HepG2 (cell line): ENCODE measurements at regions not wholly inside any gene's neighbourhood (a gene's known extent, or its start where the extent isn't known, plus 50 kb on each side); places are given as distances from the start of the nearest gene placed in this dataset.

ENCODE experiments used
- ATAC-seq: fragments of 200-7000 bp; cut with Tn5 transposase; 3 replicates; pipeline ENCODE4 v1.9.1; 2020; ENCODE audit warnings: mild to moderate bottlenecking, moderate library complexity
- BruUV-seq: library from RNA; stranded (reverse); fragments of 400-500 nt; replicated peaks from 2 replicates; lab custom pipeline; 2021; lab: Mats Ljungman, UMichigan
- CTCF ChIA-PET: fragments of 300-600 bp; formaldehyde crosslinking; extraction: SDS; loops from one replicate; lab custom pipeline; 2021; ENCODE audit warnings: low total read pairs, inconsistent platforms, low intra/inter-chr PET ratio; lab: Yijun Ruan, JAX
- POLR2A ChIA-PET: fragments of 350-600 bp; sonication (Branson Sonifier 250); formaldehyde crosslinking; loops from one replicate; lab custom pipeline; 2020; ENCODE audit warnings: antibody characterized with exemption, inconsistent platforms; lab: Yijun Ruan, JAX
- DNase-seq: peaks from one replicate; pipeline ENCODE4 v3.0.0-alpha.2; 2015; ENCODE audit warnings: low spot score
- FAIRE-seq: peaks from 3 replicates; lab custom pipeline; 2011; peaks lifted over from hg19 to GRCh38; lab: Jason Lieb, UNC
- H2AFZ ChIP-seq: one replicate; pipeline ENCODE4 v1.6.1; 2011; ENCODE audit warnings: low read length, inconsistent platforms
- H3K27ac ChIP-seq: fragments of 300-600 bp; 3 replicates; pipeline ENCODE4 v1.8.0; 2011; ENCODE audit warnings: mixed run types, mild to moderate bottlenecking, mixed read lengths, low read length, inconsistent platforms; ENCODE audit not compliant: insufficient read depth; ENCODE audit errors: extremely low read length
- H3K27me3 ChIP-seq, 2 experiments: fragments of 200-600 bp in 1 of 2; 2 replicates in 1 of 2; 3 replicates in 1 of 2; pipeline versions ENCODE4 v1.6.0 to v1.8.0; 2011; ENCODE audit warnings: low read length in 2 of 2, mild to moderate bottlenecking in 2 of 2, moderate library complexity in 2 of 2, inconsistent platforms in 1 of 2; ENCODE audit not compliant: insufficient read depth in 2 of 2, control insufficient read depth in 1 of 2
- H3K36me3 ChIP-seq, 2 experiments: fragments of 200-600 bp in 1 of 2; replicated peaks in 1 of 2; 2 replicates in 1 of 2; 3 replicates in 1 of 2; pipeline versions ENCODE4 v1.5.1 to v1.8.0; 2011; ENCODE audit warnings: low read length in 2 of 2, inconsistent platforms in 1 of 2; ENCODE audit not compliant: insufficient read depth in 2 of 2, control insufficient read depth in 1 of 2
- H3K4me1 ChIP-seq: 2 replicates; pipeline ENCODE4 v1.5.1; 2012; ENCODE audit warnings: low read length, inconsistent platforms; ENCODE audit not compliant: insufficient read depth
- H3K4me2 ChIP-seq: 2 replicates; pipeline ENCODE4 v1.6.0; 2011; ENCODE audit warnings: low read depth, low read length, inconsistent platforms
- H3K4me3 ChIP-seq, 3 experiments: fragments of 200-600 bp in 1 of 3; sonication (generic), shearing (Covaris generic) in 1 of 3; replicated peaks in 1 of 3; 2 replicates each; pipeline ENCODE4 v1.5.1; 2011 to 2016; ENCODE audit warnings: low read length in 3 of 3, inconsistent platforms in 2 of 3, low read depth in 2 of 3, mild to moderate bottlenecking in 2 of 3, control low read depth in 1 of 3, mixed read lengths in 1 of 3; ENCODE audit not compliant: insufficient read depth in 1 of 3
- H3K79me2 ChIP-seq: one replicate; pipeline ENCODE4 v1.6.1; 2011; ENCODE audit warnings: low read length, inconsistent platforms; ENCODE audit not compliant: insufficient read depth
- H3K9ac ChIP-seq: 2 replicates; pipeline ENCODE4 v1.6.0; 2011; ENCODE audit warnings: mild to moderate bottlenecking, low read depth, low read length, inconsistent platforms; ENCODE audit not compliant: insufficient read depth
- H3K9me3 ChIP-seq: 2 replicates; pipeline ENCODE4 v1.5.1; 2012; ENCODE audit warnings: mild to moderate bottlenecking, low read length
- H4K20me1 ChIP-seq: 2 replicates; pipeline ENCODE4 v1.6.0; 2011; ENCODE audit warnings: inconsistent platforms, mild to moderate bottlenecking, low read length, moderate library complexity; ENCODE audit not compliant: insufficient read depth
- MIER2 ChIP-seq: IDR thresholded peaks from 2 replicates; pipeline ENCODE4 v1.6.1; 2016; ENCODE audit warnings: missing biosample characterization, missing genetic modification reagents
- MYNN ChIP-seq: sonication (generic); formaldehyde crosslinking; IDR thresholded peaks from 2 replicates; pipeline ENCODE4 v1.4.0; 2020; ENCODE audit warnings: mild to moderate bottlenecking, low read depth, missing genetic modification reagents
- ZBTB7A ChIP-seq: sonication (generic); formaldehyde crosslinking; IDR thresholded peaks from 2 replicates; pipeline ENCODE4 v1.8.0; 2022; ENCODE audit warnings: mild to moderate bottlenecking, missing genetic modification reagents
- ZNF530 ChIP-seq: sonication (generic); formaldehyde crosslinking; IDR thresholded peaks from 2 replicates; pipeline ENCODE4 v1.5.0; 2020; ENCODE audit warnings: low read depth, mild to moderate bottlenecking, missing genetic modification reagents
- WGBS: methylation state at CpG from one replicate; pipeline ENCODE4 v1.1.6; 2017; ENCODE audit warnings: low lambda C conversion rate; 5-methylcytosine and 5-hydroxymethylcytosine counted together
- in situ Hi-C: cut with HindIII; loops from 2 replicates; pipeline ENCODE4 v1.10.0; 2017; ENCODE audit warnings: low pct_unique_long_range_greater_than_20kb; ENCODE audit not compliant: extremely low pct_ligation_motif_present
- intact Hi-C: fragments of 100-400 bp; cut with micrococcal nuclease; formaldehyde crosslinking; loops from one replicate; pipeline ENCODE4 v1.10.0; 2022; ENCODE audit not compliant: unreplicated experiment
- TF ChIP-seq, protein P1 (sequence below): IDR thresholded peaks from 2 replicates; pipeline ENCODE4 v1.6.1; 2016; ENCODE audit warnings: mild to moderate bottlenecking, missing biosample characterization, missing genetic modification reagents
- TF ChIP-seq, protein P2 (sequence below): sonication (generic); formaldehyde crosslinking; IDR thresholded peaks from 2 replicates; pipeline ENCODE4 v1.5.0; 2020; ENCODE audit warnings: mild to moderate bottlenecking, missing genetic modification reagents, moderate library complexity
- TF ChIP-seq, protein P3 (sequence below): sonication (generic); formaldehyde crosslinking; IDR thresholded peaks from 2 replicates; pipeline ENCODE4 v1.4.0; 2020; ENCODE audit warnings: missing genetic modification reagents

DNA sequence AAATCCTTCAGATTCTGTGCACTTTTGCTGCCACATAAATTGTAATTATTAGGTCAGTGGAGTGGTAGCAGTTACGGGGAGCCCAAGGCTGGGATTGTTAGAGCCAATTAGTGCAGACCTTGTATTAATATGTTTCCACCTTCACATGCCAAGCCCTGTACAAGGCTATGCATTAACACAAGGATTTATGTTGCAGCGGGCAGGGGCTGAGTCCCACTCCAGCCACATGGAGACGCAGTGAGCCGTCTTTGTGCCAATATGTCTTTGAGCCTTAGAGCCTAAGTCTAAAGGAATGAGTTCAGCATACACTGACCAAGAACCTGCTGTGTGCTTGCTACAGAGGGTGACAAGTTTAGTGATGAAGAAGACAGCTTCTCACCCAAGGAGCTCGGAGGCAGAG is 238.2 kb downstream of the TSN start:
- no peaks in the 10 kb centered on the region for H3K79me2 ChIP-seq
- CTCF ChIA-PET: no interaction called here
- no peaks in the 10 kb centered on the region for H3K9me3 ChIP-seq
- H3K4me3 ChIP-seq: no peak overlapping the region
- no peaks in the 10 kb centered on the region; a peak in 1 of 5 replicates for H3K27me3 ChIP-seq
- no peak for FAIRE-seq
- no peaks in the 10 kb centered on the region for H4K20me1 ChIP-seq
- H3K36me3 ChIP-seq: no peaks in the 10 kb centered on the region
- TF ChIP-seq, protein P1, sequence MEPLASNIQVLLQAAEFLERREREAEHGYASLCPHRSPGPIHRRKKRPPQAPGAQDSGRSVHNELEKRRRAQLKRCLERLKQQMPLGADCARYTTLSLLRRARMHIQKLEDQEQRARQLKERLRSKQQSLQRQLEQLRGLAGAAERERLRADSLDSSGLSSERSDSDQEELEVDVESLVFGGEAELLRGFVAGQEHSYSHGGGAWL: no peak
- TF ChIP-seq, protein P2, sequence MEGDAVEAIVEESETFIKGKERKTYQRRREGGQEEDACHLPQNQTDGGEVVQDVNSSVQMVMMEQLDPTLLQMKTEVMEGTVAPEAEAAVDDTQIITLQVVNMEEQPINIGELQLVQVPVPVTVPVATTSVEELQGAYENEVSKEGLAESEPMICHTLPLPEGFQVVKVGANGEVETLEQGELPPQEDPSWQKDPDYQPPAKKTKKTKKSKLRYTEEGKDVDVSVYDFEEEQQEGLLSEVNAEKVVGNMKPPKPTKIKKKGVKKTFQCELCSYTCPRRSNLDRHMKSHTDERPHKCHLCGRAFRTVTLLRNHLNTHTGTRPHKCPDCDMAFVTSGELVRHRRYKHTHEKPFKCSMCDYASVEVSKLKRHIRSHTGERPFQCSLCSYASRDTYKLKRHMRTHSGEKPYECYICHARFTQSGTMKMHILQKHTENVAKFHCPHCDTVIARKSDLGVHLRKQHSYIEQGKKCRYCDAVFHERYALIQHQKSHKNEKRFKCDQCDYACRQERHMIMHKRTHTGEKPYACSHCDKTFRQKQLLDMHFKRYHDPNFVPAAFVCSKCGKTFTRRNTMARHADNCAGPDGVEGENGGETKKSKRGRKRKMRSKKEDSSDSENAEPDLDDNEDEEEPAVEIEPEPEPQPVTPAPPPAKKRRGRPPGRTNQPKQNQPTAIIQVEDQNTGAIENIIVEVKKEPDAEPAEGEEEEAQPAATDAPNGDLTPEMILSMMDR (CRISPR knock-in tag): peak; percentile 24; the same call in 1 of the 2 replicates
- no peak for TF ChIP-seq ZBTB7A (CRISPR knock-in tag)
- no peak overlapping the region for H3K9ac ChIP-seq
- in situ Hi-C loops (no loop called here), intact Hi-C loops (no loop called here)
- H3K4me2 ChIP-seq: no peak overlapping the region
- 0% methylated on average over 5 of the region's 5 CpGs for WGBS
- H3K27ac ChIP-seq: no peak overlapping the region
- no TSS peak for BruUV-seq
- H3K4me1 ChIP-seq: no peaks in the 10 kb centered on the region
- no peak overlapping the region for H2AFZ ChIP-seq
- POLR2A ChIA-PET: no interaction called here
- ATAC-seq: peak; percentile 55
- no peak for DNase-seq

DNA sequence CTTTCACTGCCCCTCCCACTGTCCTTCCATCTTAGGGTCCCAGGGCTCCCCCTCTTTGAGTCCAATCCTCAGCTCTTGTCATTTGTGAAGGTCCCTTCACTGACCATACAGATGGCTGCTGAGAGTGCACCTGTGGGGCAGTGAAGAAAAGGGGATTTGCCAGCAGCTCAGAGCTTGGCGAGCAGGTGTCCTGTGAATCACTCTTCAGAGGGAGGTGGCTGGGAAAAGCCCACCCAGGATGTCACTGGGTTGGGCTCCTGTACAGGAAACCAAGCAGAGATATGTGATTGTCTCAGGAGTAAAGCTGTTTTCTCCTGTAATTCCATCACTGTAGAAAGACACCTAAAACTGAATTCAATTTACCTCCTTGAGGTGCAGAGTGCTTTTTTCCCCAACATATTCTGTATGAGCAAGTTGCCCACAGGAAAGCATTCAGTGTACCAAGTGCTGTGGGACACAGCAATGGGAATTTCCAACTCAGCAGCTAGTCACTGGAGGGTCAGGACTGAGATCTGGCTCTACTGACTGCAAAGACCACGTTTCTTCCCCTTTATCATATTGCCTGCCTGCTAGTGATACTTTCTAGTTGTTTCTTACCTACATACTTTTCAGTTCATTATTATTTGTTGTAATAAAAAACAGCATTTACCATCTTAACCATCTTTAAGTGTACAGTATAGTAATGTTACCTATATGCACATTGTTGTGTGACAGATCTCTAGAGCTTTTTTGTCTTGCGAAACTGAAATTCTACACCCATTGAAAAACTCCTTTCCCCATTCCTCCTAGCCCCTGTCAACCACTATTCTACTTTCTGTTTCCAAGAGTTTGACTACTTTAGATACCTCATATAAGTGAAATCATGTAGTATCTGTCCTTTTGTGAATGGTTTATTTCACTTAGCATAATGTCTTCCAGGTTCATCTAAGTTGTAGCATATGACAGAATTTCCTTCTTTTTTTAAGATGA is 239.1 kb downstream of the TSN start:
- POLR2A ChIA-PET: no interaction called here
- Histone ChIP-seq H3K36me3 (no peaks in the 10 kb centered on the region), H3K79me2 (no peaks in the 10 kb centered on the region), H3K27ac (no peak overlapping the region), H3K4me3 (no peak overlapping the region), H3K27me3 (no peaks in the 10 kb centered on the region; a peak in 1 of 5 replicates), H3K9me3 (no peaks in the 10 kb centered on the region), H3K9ac (no peak overlapping the region), H2AFZ (no peak overlapping the region), H4K20me1 (no peaks in the 10 kb centered on the region), H3K4me1 (no peaks in the 10 kb centered on the region), H3K4me2 (no peak overlapping the region)
- intact Hi-C loops (no loop called here), in situ Hi-C loops (no loop called here)
- DNase-seq (no peak), FAIRE-seq (no peak), ATAC-seq (no peak)
- 36% methylated on average over 3 of the region's 3 CpGs for WGBS
- BruUV-seq: no TSS peak
- CTCF ChIA-PET: no interaction called here
- TF ChIP-seq MIER2: no peak
- TF ChIP-seq, protein P3, sequence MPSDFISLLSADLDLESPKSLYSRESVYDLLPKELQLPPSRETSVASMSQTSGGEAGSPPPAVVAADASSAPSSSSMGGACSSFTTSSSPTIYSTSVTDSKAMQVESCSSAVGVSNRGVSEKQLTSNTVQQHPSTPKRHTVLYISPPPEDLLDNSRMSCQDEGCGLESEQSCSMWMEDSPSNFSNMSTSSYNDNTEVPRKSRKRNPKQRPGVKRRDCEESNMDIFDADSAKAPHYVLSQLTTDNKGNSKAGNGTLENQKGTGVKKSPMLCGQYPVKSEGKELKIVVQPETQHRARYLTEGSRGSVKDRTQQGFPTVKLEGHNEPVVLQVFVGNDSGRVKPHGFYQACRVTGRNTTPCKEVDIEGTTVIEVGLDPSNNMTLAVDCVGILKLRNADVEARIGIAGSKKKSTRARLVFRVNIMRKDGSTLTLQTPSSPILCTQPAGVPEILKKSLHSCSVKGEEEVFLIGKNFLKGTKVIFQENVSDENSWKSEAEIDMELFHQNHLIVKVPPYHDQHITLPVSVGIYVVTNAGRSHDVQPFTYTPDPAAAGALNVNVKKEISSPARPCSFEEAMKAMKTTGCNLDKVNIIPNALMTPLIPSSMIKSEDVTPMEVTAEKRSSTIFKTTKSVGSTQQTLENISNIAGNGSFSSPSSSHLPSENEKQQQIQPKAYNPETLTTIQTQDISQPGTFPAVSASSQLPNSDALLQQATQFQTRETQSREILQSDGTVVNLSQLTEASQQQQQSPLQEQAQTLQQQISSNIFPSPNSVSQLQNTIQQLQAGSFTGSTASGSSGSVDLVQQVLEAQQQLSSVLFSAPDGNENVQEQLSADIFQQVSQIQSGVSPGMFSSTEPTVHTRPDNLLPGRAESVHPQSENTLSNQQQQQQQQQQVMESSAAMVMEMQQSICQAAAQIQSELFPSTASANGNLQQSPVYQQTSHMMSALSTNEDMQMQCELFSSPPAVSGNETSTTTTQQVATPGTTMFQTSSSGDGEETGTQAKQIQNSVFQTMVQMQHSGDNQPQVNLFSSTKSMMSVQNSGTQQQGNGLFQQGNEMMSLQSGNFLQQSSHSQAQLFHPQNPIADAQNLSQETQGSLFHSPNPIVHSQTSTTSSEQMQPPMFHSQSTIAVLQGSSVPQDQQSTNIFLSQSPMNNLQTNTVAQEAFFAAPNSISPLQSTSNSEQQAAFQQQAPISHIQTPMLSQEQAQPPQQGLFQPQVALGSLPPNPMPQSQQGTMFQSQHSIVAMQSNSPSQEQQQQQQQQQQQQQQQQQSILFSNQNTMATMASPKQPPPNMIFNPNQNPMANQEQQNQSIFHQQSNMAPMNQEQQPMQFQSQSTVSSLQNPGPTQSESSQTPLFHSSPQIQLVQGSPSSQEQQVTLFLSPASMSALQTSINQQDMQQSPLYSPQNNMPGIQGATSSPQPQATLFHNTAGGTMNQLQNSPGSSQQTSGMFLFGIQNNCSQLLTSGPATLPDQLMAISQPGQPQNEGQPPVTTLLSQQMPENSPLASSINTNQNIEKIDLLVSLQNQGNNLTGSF (CRISPR knock-in tag): no peak
- no peak for TF ChIP-seq MYNN (CRISPR knock-in tag)
- TF ChIP-seq ZNF530 (CRISPR knock-in tag): no peak
